Breast epithelium (tissue), 4 donors: ENCODE measurements at regions not wholly inside any gene's neighbourhood (a gene's known extent, or its start where the extent isn't known, plus 50 kb on each side); places are given as distances from the start of the nearest gene placed in this dataset.

Source experiments
- DNase-seq, 2 donors: peaks; one replicate each; pipeline ENCODE4 v3.0.0-alpha.2; 2019; ENCODE audit warnings: low spot score in 2 of 2
- H3K27ac ChIP-seq, 2 donors: fragments of 200-600 bp; sonication (generic) in 1 of 2; one replicate each; pipeline ENCODE4 v1.5.1; 2016 to 2019; ENCODE audit warnings: mild to moderate bottlenecking in 1 of 2
- H3K27me3 ChIP-seq, 2 donors: fragments of 200-600 bp; sonication (generic) in 1 of 2; one replicate each; pipeline versions ENCODE4 v1.5.1 to v1.6.0; 2017 to 2019; ENCODE audit warnings: control low read depth in 1 of 2, mild to moderate bottlenecking in 1 of 2
- H3K36me3 ChIP-seq: fragments of 200-600 bp; one replicate; pipeline ENCODE4 v1.5.1; 2019
- H3K4me1 ChIP-seq, 2 donors: fragments of 200-600 bp; sonication (generic); one replicate each; pipeline ENCODE4 v1.5.1; 2016 to 2019; ENCODE audit warnings: control low read depth in 1 of 2
- H3K4me3 ChIP-seq, 3 donors: fragments of 200-600 bp; sonication (generic); 1 replicate in 2 of 3; 2 replicates in 1 of 3; pipeline ENCODE4 v1.5.1; 2016 to 2019; ENCODE audit warnings: mild to moderate bottlenecking in 3 of 3, moderate library complexity in 2 of 3
- H3K9me3 ChIP-seq, 2 donors: fragments of 200-600 bp; sonication (generic) in 1 of 2; one replicate each; pipeline ENCODE4 v1.5.1; 2016 to 2019; ENCODE audit warnings: control low read depth in 1 of 2
- POLR2A ChIP-seq: fragments of 450-650 bp; IDR thresholded peaks from one replicate; pipeline ENCODE4 v1.6.1; 2016; ENCODE audit warnings: antibody characterized with exemption, mild to moderate bottlenecking, moderate library complexity
- POLR2AphosphoS5 ChIP-seq, 3 donors: sonication (generic); formaldehyde crosslinking; IDR thresholded peaks; one replicate each; pipeline ENCODE4 v1.6.1; 2017; ENCODE audit warnings: antibody characterized with exemption in 3 of 3
- intact Hi-C: fragments of 100-400 bp; cut with DNase I; formaldehyde crosslinking; loops from one replicate; pipeline ENCODE4 v1.15.1; 2023; ENCODE audit warnings: low total_unique reads
- TF ChIP-seq, protein P1 (sequence below), 3 donors: fragments of 450-650 bp; IDR thresholded peaks; one replicate each; pipeline ENCODE4 v1.5.1; 2016 to 2017; ENCODE audit warnings: antibody characterized with exemption in 3 of 3, mild to moderate bottlenecking in 3 of 3, moderate library complexity in 3 of 3

DNA sequence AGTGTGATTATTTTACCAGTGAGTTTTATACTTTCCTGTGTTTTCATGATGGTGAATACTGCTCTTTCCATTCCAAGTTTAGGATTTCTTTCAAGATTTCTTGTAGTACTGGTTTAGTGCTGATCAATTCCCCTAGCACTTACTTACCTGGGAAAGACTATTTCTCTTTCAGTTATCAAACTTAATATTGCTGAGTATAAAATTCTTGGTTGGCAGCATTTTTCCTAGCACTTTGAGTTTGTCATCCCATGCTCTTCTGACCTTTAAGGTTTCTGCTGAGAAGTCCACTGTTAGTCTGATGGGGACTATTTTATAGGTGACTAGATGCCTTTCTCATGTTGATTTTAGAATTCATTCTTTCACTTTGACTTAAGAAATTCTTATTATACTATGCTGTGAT lies 842.8 kb upstream of the CITED2 start:
- Histone ChIP-seq H3K4me3 (no peak overlapping the region), H3K27ac (no peak overlapping the region), H3K9me3 (peaks cover 21% of the 10 kb centered on the region in 2 donors), H3K27me3 (no peaks in the 10 kb centered on the region), H3K4me1 (no peaks in the 10 kb centered on the region), H3K36me3 (no peaks in the 10 kb centered on the region)
- TF ChIP-seq, protein P1, sequence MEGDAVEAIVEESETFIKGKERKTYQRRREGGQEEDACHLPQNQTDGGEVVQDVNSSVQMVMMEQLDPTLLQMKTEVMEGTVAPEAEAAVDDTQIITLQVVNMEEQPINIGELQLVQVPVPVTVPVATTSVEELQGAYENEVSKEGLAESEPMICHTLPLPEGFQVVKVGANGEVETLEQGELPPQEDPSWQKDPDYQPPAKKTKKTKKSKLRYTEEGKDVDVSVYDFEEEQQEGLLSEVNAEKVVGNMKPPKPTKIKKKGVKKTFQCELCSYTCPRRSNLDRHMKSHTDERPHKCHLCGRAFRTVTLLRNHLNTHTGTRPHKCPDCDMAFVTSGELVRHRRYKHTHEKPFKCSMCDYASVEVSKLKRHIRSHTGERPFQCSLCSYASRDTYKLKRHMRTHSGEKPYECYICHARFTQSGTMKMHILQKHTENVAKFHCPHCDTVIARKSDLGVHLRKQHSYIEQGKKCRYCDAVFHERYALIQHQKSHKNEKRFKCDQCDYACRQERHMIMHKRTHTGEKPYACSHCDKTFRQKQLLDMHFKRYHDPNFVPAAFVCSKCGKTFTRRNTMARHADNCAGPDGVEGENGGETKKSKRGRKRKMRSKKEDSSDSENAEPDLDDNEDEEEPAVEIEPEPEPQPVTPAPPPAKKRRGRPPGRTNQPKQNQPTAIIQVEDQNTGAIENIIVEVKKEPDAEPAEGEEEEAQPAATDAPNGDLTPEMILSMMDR (IDR thresholded peaks at IDR 0.05) = no peak
- TF ChIP-seq POLR2AphosphoS5 (IDR thresholded peaks at IDR 0.05) = no peak
- TF ChIP-seq POLR2A = no peak
- intact Hi-C loops = no loop called here
- no peak for DNase-seq

DNA sequence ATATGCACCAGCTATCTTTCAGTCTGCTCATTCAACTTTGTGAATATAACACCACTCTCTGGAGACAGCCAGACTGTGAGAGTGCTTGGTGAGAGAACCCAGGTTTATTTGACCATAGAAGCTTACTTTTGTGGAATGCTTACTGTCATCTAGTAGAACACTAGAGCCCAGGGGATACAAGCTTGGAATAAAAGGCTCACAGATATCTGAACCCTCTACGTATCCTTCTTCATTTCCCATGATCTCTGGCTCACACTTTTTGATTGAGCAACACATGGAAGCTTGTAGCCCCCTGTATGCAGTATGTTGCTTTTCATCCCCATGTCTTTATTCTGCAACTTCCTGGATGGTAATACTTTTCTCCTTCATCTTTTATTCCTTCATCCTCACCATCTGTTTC lies 835.3 kb upstream of the CITED2 start:
- no peaks in the 10 kb centered on the region for H3K4me1 ChIP-seq
- no peak overlapping the region for H3K4me3 ChIP-seq
- H3K9me3 ChIP-seq = peaks cover 0 to 3% of the 10 kb centered on the region in 2 donors
- TF ChIP-seq POLR2AphosphoS5 (IDR thresholded peaks at IDR 0.05) (no peak), POLR2A (no peak)
- TF ChIP-seq, protein P1 (IDR thresholded peaks at IDR 0.05) = no peak
- intact Hi-C loops = no loop called here
- H3K36me3 ChIP-seq = no peaks in the 10 kb centered on the region
- no peak for DNase-seq
- no peaks in the 10 kb centered on the region for H3K27me3 ChIP-seq
- H3K27ac ChIP-seq = no peak overlapping the region

DNA sequence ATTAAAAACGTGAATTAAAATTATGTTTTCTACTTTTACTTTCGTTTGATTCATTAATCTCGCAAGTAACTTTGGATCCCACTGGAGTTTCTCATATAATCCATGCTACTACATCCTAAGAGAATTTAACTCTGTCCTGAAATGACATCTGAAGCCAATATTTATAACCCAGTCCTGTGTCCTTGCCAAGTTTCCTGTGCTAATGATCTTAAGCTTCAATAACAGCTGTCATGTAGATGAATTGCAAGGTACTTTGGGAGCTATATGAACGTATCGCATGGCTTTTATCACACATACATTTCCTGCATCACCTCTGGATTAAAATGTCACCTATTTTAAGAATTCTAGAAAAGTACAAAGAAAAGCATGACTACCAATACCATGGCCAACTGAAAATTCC lies 833.8 kb upstream of the CITED2 start:
- Histone ChIP-seq H3K4me3 (no peak overlapping the region), H3K27ac (no peak overlapping the region), H3K27me3 (no peaks in the 10 kb centered on the region), H3K9me3 (no peaks in the 10 kb centered on the region), H3K36me3 (no peaks in the 10 kb centered on the region), H3K4me1 (no peaks in the 10 kb centered on the region)
- TF ChIP-seq POLR2AphosphoS5 (IDR thresholded peaks at IDR 0.05) = no peak
- TF ChIP-seq, protein P1 (IDR thresholded peaks at IDR 0.05) = no peak
- no peak for DNase-seq
- intact Hi-C loops = no loop called here

DNA sequence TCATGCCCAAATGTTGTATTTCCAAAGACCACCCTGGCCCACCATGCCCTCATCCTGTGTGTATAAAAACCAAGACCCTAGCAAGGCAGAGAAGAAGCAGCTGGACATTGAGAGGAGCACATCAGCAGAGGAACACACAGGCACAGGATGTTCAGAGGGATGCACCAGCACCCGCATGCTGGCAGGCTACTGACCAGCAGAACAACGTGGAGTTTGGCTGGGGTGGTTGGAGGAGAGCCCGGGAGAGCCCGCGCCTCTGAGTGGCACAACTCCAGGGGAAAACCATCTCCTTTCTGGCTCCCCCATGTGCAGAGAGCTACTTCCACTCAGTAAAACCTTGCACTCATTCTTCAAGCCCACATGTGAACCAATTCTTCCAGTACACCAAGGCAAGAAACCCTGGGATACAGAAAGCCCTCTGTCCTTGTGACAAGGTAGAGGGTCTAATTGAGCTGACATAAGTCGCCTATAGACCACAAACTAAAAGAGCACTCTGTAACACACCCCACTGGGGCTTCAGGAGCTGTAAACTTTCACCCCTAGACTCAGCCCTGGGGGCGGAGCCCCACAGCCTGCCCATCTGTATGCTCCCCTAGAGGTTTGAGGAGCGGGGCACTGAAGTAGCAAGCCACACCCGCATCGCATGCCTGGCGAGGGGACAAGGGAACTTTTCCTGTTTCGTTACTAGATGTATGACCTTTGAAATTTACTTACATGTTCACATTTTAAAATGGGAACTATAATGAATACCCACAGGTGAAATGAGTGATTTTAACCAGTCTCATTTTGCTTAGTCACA lies 831.5 kb upstream of the CITED2 start:
- Histone ChIP-seq H3K4me1 (no peaks in the 10 kb centered on the region), H3K4me3 (no peak overlapping the region), H3K27ac (no peak overlapping the region), H3K9me3 (no peaks in the 10 kb centered on the region), H3K27me3 (no peaks in the 10 kb centered on the region), H3K36me3 (no peaks in the 10 kb centered on the region)
- DNase-seq = no peak
- TF ChIP-seq, protein P1 (IDR thresholded peaks at IDR 0.05) = no peak
- no peak for TF ChIP-seq POLR2AphosphoS5 (IDR thresholded peaks at IDR 0.05)
- TF ChIP-seq POLR2A = no peak
- intact Hi-C loops = no loop called here

- Histone ChIP-seq H3K27me3 (no peaks in the 10 kb centered on the region), H3K4me3 (no peak overlapping the region), H3K9me3 (no peaks in the 10 kb centered on the region), H3K36me3 (no peaks in the 10 kb centered on the region), H3K4me1 (no peaks in the 10 kb centered on the region), H3K27ac (no peak overlapping the region)
- DNase-seq = no peak
- intact Hi-C loops = no loop called here
- TF ChIP-seq, protein P1 (IDR thresholded peaks at IDR 0.05) = no peak
- TF ChIP-seq POLR2AphosphoS5 (IDR thresholded peaks at IDR 0.05) (no peak), POLR2A (no peak)
Observed at GRCh38 chr6:140204154-140204553, 829.7 kb upstream of the CITED2 start.
